Activated T-cell treated with anti-CD3 and anti-CD28 coated beads, Interleukin-2, amount 50 U/mL, for 24 hours (primary cell): ENCODE measurements at regions not wholly inside any gene's neighbourhood (a gene's known extent, or its start where the extent isn't known, plus 50 kb on each side); places are given as distances from the start of the nearest gene placed in this dataset.

Experiments used
- DNase-seq: peaks from one replicate; pipeline ENCODE4 v3.0.0-alpha.2; 2020
- H3K27ac Mint-ChIP-seq: 2 replicates; pipeline ENCODE4 v1.8.0; 2020; ENCODE audit warnings: mild to moderate bottlenecking, mixed read lengths
- H3K27me3 Mint-ChIP-seq: 2 replicates; pipeline ENCODE4 v1.8.0; 2020; ENCODE audit warnings: mixed read lengths
- H3K36me3 Mint-ChIP-seq: 2 replicates; pipeline ENCODE4 v1.8.0; 2020; ENCODE audit warnings: low read depth, mixed read lengths
- H3K4me1 Mint-ChIP-seq: 2 replicates; pipeline ENCODE4 v1.8.0; 2020; ENCODE audit warnings: low read depth, mixed read lengths
- H3K4me3 Mint-ChIP-seq: 2 replicates; pipeline ENCODE4 v1.8.0; 2020; ENCODE audit warnings: mild to moderate bottlenecking, moderate library complexity, mixed read lengths
- H3K9me3 Mint-ChIP-seq: 2 replicates; pipeline ENCODE4 v1.8.0; 2020; ENCODE audit warnings: mixed read lengths

GRCh38 chr7:94206295-94206694, 188.4 kb upstream of the COL1A2 start:
- no peaks in the 10 kb centered on the region for H3K4me1 Mint-ChIP-seq
- H3K36me3 Mint-ChIP-seq, result no peaks in the 10 kb centered on the region
- no peaks in the 10 kb centered on the region for H3K9me3 Mint-ChIP-seq
- H3K4me3 Mint-ChIP-seq, result no peak overlapping the region
- no peaks in the 10 kb centered on the region for H3K27me3 Mint-ChIP-seq
- no peak overlapping the region for H3K27ac Mint-ChIP-seq
- DNase-seq, result no peak

DNA sequence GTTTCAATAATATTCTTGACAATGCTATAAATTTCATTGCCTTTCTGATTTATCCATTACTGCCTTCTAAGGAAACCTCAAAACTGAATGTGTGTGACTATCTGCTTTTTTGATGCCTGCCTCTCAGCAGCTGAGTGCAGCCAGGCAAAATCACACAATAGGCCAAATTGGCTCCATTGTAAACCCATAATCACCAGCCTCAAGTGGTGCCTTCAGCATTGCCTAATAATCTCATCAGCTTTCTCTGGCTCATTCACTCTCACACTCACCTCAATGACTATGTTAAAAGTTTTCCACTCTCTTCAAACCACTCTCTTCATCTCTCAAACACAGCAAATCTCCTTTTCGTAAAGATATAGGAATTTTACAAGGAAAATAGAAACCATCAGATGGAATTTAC, 182.5 kb upstream of the COL1A2 start:
- no peaks in the 10 kb centered on the region for H3K36me3 Mint-ChIP-seq
- H3K27ac Mint-ChIP-seq, result no peak overlapping the region
- no peak for DNase-seq
- H3K27me3 Mint-ChIP-seq, result no peaks in the 10 kb centered on the region
- H3K4me3 Mint-ChIP-seq, result no peak overlapping the region
- no peaks in the 10 kb centered on the region for H3K4me1 Mint-ChIP-seq
- H3K9me3 Mint-ChIP-seq, result no peaks in the 10 kb centered on the region

GRCh38 chr7:94216944-94217461, 177.7 kb upstream of the COL1A2 start:
- no peak for DNase-seq
- Mint-ChIP-seq H3K4me1 (no peaks in the 10 kb centered on the region), H3K27ac (no peak overlapping the region), H3K36me3 (no peaks in the 10 kb centered on the region), H3K9me3 (peaks cover 2% of the 10 kb centered on the region), H3K27me3 (no peaks in the 10 kb centered on the region), H3K4me3 (no peak overlapping the region)

DNA sequence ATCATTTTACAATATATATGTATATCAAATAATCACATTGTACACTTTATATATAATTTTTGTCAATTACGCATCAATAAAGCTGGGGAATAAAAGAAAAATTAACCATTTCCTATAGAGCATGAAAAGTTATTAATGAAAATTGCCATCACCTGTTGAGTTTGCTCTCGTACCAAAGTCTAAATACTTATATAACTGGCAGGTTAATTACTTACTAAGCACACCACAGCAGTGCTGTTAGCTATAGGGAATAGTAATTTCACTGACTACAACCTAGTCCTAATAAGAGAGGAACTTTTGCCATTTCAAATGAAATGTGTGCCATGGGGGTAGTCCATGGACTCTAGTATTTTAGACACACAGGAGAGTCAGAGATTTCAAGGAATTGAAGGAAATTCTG, 176.9 kb upstream of the COL1A2 start:
- no peaks in the 10 kb centered on the region for H3K27me3 Mint-ChIP-seq
- H3K9me3 Mint-ChIP-seq, result peaks cover 2% of the 10 kb centered on the region
- H3K4me3 Mint-ChIP-seq, result no peak overlapping the region
- H3K27ac Mint-ChIP-seq, result no peak overlapping the region
- H3K36me3 Mint-ChIP-seq, result no peaks in the 10 kb centered on the region
- no peak for DNase-seq
- H3K4me1 Mint-ChIP-seq, result no peaks in the 10 kb centered on the region

DNA sequence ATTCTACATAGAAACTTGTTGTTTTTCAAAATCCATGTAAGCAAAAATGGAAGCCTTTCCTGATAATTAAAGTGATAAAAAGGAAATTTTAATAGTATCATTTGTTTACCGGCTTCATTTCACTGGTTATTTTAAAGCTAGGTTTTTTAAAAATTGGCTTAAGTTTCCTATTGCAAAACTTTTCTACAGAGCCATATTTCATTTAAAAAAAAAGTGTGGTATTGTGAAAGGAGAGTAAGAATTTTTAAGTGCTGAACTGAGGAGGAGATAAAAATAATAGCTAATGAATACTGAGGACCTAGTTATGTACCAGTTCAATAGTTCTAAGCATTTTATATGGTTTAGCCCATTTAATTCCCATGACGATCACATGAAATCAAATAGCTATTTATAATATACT, 172.2 kb upstream of the COL1A2 start:
- no peak overlapping the region for H3K4me3 Mint-ChIP-seq
- peaks cover 2% of the 10 kb centered on the region for H3K9me3 Mint-ChIP-seq
- no peak for DNase-seq
- H3K27ac Mint-ChIP-seq, result no peak overlapping the region
- no peaks in the 10 kb centered on the region for H3K36me3 Mint-ChIP-seq
- H3K27me3 Mint-ChIP-seq, result no peaks in the 10 kb centered on the region
- no peaks in the 10 kb centered on the region for H3K4me1 Mint-ChIP-seq

GRCh38 chr7:94223375-94224084, 171.2 kb upstream of the COL1A2 start:
- no peak overlapping the region for H3K4me3 Mint-ChIP-seq
- no peaks in the 10 kb centered on the region for H3K27me3 Mint-ChIP-seq
- no peak for DNase-seq
- H3K9me3 Mint-ChIP-seq, result no peaks in the 10 kb centered on the region
- no peak overlapping the region for H3K27ac Mint-ChIP-seq
- H3K36me3 Mint-ChIP-seq, result no peaks in the 10 kb centered on the region
- no peaks in the 10 kb centered on the region for H3K4me1 Mint-ChIP-seq

GRCh38 chr7:94228223-94228622, 166.5 kb upstream of the COL1A2 start:
- Mint-ChIP-seq H3K4me1 (no peaks in the 10 kb centered on the region), H3K4me3 (no peak overlapping the region), H3K36me3 (no peaks in the 10 kb centered on the region), H3K9me3 (no peaks in the 10 kb centered on the region), H3K27ac (no peak overlapping the region), H3K27me3 (no peaks in the 10 kb centered on the region)
- DNase-seq, result no peak

GRCh38 chr7:94228678-94229077, 166.0 kb upstream of the COL1A2 start:
- no peaks in the 10 kb centered on the region for H3K9me3 Mint-ChIP-seq
- H3K36me3 Mint-ChIP-seq, result no peaks in the 10 kb centered on the region
- no peaks in the 10 kb centered on the region for H3K4me1 Mint-ChIP-seq
- no peak overlapping the region for H3K4me3 Mint-ChIP-seq
- H3K27ac Mint-ChIP-seq, result no peak overlapping the region
- no peak for DNase-seq
- no peaks in the 10 kb centered on the region for H3K27me3 Mint-ChIP-seq

DNA sequence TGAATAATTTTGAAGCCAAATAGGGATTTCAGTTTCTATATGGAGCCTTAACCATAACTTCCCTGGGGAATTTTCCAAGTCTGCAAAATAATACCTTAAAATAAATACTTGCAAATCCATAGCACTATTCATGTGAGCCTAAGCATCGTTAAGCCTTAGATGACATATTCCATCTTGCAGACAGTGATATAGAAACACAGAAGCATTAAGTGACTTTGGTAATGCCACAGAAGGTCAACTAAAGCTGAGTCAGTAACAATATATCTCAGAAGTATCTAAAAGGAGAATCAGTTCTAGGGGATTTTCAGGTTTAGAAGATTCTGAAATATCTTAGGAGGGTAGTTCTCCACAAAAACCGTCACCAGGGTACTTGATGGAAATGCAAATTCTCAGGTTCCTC, 163.4 kb upstream of the COL1A2 start:
- no peaks in the 10 kb centered on the region for H3K9me3 Mint-ChIP-seq
- no peak for DNase-seq
- no peak overlapping the region for H3K4me3 Mint-ChIP-seq
- no peaks in the 10 kb centered on the region for H3K27me3 Mint-ChIP-seq
- H3K36me3 Mint-ChIP-seq, result no peaks in the 10 kb centered on the region
- H3K27ac Mint-ChIP-seq, result no peak overlapping the region
- H3K4me1 Mint-ChIP-seq, result no peaks in the 10 kb centered on the region

- no peaks in the 10 kb centered on the region for H3K4me1 Mint-ChIP-seq
- no peak for DNase-seq
- H3K27ac Mint-ChIP-seq, result no peak overlapping the region
- no peak overlapping the region for H3K4me3 Mint-ChIP-seq
- no peaks in the 10 kb centered on the region for H3K27me3 Mint-ChIP-seq
- H3K36me3 Mint-ChIP-seq, result no peaks in the 10 kb centered on the region
- no peaks in the 10 kb centered on the region for H3K9me3 Mint-ChIP-seq
These were observed 157.7 kb upstream of the COL1A2 start for GRCh38 chr7:94236960-94237359.

DNA sequence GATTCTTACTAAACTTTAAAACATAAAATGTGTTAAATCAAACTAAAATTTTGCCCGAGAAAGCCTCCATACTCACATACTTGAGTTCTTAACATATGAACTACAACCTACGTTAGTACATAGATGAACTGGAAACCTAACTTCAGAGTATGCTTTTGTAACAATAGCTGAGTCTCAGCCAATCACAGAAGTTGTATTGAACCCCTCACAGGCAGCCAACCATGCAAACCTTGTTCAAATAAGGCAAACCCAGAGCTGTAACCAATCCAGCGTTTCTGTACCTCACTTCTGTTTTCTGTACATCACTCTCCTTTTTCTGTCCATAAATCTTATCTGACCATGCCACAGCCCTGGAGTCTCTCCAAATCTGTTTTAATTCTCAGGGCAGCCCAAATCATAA, 157.3 kb upstream of the COL1A2 start:
- Mint-ChIP-seq H3K4me1 (no peaks in the 10 kb centered on the region), H3K36me3 (no peaks in the 10 kb centered on the region), H3K27me3 (no peaks in the 10 kb centered on the region), H3K4me3 (no peak overlapping the region), H3K27ac (no peak overlapping the region), H3K9me3 (no peaks in the 10 kb centered on the region)
- no peak for DNase-seq

GRCh38 chr7:94239661-94240234, 154.9 kb upstream of the COL1A2 start:
- H3K27me3 Mint-ChIP-seq, result no peaks in the 10 kb centered on the region
- H3K9me3 Mint-ChIP-seq, result no peaks in the 10 kb centered on the region
- H3K36me3 Mint-ChIP-seq, result no peaks in the 10 kb centered on the region
- H3K27ac Mint-ChIP-seq, result no peak overlapping the region
- no peaks in the 10 kb centered on the region for H3K4me1 Mint-ChIP-seq
- no peak overlapping the region for H3K4me3 Mint-ChIP-seq
- no peak for DNase-seq

GRCh38 chr7:94240902-94241301, 153.8 kb upstream of the COL1A2 start:
- H3K27ac Mint-ChIP-seq, result no peak overlapping the region
- DNase-seq, result no peak
- H3K9me3 Mint-ChIP-seq, result no peaks in the 10 kb centered on the region
- H3K4me1 Mint-ChIP-seq, result no peaks in the 10 kb centered on the region
- no peak overlapping the region for H3K4me3 Mint-ChIP-seq
- no peaks in the 10 kb centered on the region for H3K27me3 Mint-ChIP-seq
- H3K36me3 Mint-ChIP-seq, result no peaks in the 10 kb centered on the region

GRCh38 chr7:94241402-94241925, 153.2 kb upstream of the COL1A2 start:
- Mint-ChIP-seq H3K36me3 (no peaks in the 10 kb centered on the region), H3K9me3 (no peaks in the 10 kb centered on the region), H3K4me1 (no peaks in the 10 kb centered on the region), H3K27ac (no peak overlapping the region), H3K4me3 (no peak overlapping the region), H3K27me3 (no peaks in the 10 kb centered on the region)
- no peak for DNase-seq

DNA sequence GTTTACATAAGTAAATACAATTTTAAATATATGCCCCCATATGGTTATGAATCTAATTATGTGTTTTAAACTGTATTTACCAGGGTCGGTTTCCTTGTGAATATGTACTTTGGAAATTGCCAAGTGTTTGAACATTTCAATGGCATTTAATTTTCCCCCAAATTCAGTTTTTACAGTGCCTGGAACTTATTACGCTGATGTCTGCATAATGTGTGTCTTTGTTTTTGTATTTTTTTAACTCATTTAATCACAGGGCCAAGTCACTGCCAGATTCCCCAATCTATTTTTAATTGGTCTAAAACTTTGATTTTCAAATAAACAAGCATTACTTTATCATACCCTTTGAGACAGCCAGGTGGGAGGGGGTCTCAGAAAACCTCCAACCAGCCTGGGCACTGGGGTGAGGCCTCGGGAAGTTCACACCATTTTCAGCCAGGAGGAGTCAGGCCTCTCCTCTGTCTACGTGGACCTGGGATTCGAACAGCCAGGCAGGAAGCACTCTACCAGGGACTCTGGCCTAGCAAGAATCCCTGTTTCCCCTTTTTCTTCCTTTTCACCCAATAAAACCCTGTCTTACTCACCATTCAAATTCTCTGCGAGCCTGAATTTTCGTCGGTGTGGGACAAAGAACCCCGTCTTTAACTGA, 151.5 kb upstream of the COL1A2 start:
- H3K4me1 Mint-ChIP-seq, result no peaks in the 10 kb centered on the region
- H3K9me3 Mint-ChIP-seq, result no peaks in the 10 kb centered on the region

More for the DNA sequence above, 151.5 kb upstream of the COL1A2 start:
- Mint-ChIP-seq H3K27ac (no peak overlapping the region), H3K36me3 (no peaks in the 10 kb centered on the region), H3K27me3 (no peaks in the 10 kb centered on the region), H3K4me3 (no peak overlapping the region)
- no peak for DNase-seq
